ENCODE measurements at regions not wholly inside any gene's neighbourhood (a gene's known extent, or its start where the extent isn't known, plus 50 kb on each side); places are given as distances from the start of the nearest gene placed in this dataset.

DNA sequence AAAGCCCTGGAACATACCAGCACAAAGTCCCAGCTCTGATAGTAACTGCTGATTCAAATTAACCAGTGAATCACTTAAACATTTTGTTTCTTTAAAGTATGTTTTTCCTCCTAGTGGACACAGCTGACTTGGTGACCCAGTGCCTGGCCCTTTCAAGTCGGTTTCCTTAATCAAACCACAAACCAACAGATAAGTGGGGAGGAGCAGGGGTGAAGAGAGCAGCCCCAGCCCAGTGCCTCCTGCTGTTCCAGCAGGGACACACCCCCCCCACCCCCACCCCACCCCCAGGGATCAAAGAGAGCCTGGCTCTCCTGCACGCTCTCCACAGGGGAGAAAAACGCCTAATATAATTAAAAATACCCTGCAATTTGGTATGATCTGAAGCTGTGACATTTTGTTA, 55.4 kb upstream of the TBXT start:
- Histone ChIP-seq H3K36me3 (ENCODE audit: insufficient read depth, low read length) (no peaks in the 10 kb centered on the region), H3K27ac (ENCODE audit: low read depth, low read length, poor library complexity, severe bottlenecking) (no peak overlapping the region), H3K9ac (ENCODE audit: low read length) (no peak overlapping the region), H4K20me1 (ENCODE audit: insufficient read depth, low read length) (no peaks in the 10 kb centered on the region), H3K9me3 (ENCODE audit: low read length) (no peaks in the 10 kb centered on the region), H3K9me2 (ENCODE audit: low read depth, low read length) (no peaks in the 10 kb centered on the region), H3K4me2 (ENCODE audit: low read length) (no peak overlapping the region), H2AFZ (ENCODE audit: low read length) (no peak overlapping the region), H3K4me1 (ENCODE audit: insufficient read depth, low read length, severe bottlenecking) (peaks cover 5% of the 10 kb centered on the region), H3K27me3 (ENCODE audit: insufficient read depth, low read length) (peaks cover 4% of the 10 kb centered on the region; the same call in 1 of the 2 replicates), H3F3A (ENCODE audit: insufficient read depth, low read length) (no peaks in the 10 kb centered on the region), H3K4me3 (ENCODE audit: low read depth, low read length, poor library complexity, severe bottlenecking) (no peak overlapping the region), H3K79me2 (ENCODE audit: insufficient read depth, low read length) (no peaks in the 10 kb centered on the region)
- no peak for TF ChIP-seq CTCF (IDR thresholded peaks at IDR 0.05; ENCODE audit: low read length)
- no peak for TF ChIP-seq EZH2 (IDR thresholded peaks at IDR 0.05; ENCODE audit: borderline replicate concordance, low read length)

- no peak overlapping the region for H3K9ac ChIP-seq (ENCODE audit: low read length)
- H3K9me2 ChIP-seq (ENCODE audit: low read depth, low read length), result no peaks in the 10 kb centered on the region
- peaks cover 5% of the 10 kb centered on the region for H3K4me1 ChIP-seq (ENCODE audit: insufficient read depth, low read length, severe bottlenecking)
- H3K27me3 ChIP-seq (ENCODE audit: insufficient read depth, low read length), result peaks cover 4% of the 10 kb centered on the region; the same call in 1 of the 2 replicates
- no peaks in the 10 kb centered on the region for H3K9me3 ChIP-seq (ENCODE audit: low read length)
- no peak overlapping the region for H2AFZ ChIP-seq (ENCODE audit: low read length)
- no peaks in the 10 kb centered on the region for H3K36me3 ChIP-seq (ENCODE audit: insufficient read depth, low read length)
- H3K4me2 ChIP-seq (ENCODE audit: low read length), result no peak overlapping the region
- no peak overlapping the region for H3K4me3 ChIP-seq (ENCODE audit: low read depth, low read length, poor library complexity, severe bottlenecking)
- no peaks in the 10 kb centered on the region for H3K79me2 ChIP-seq (ENCODE audit: insufficient read depth, low read length)
- H3K27ac ChIP-seq (ENCODE audit: low read depth, low read length, poor library complexity, severe bottlenecking), result no peak overlapping the region
- TF ChIP-seq CTCF (IDR thresholded peaks at IDR 0.05; ENCODE audit: low read length) (no peak), EZH2 (IDR thresholded peaks at IDR 0.05; ENCODE audit: borderline replicate concordance, low read length) (no peak)
- H4K20me1 ChIP-seq (ENCODE audit: insufficient read depth, low read length), result no peaks in the 10 kb centered on the region
- no peaks in the 10 kb centered on the region for H3F3A ChIP-seq (ENCODE audit: insufficient read depth, low read length)
These were observed 55.0 kb upstream of the TBXT start for GRCh38 chr6:166222631-166223030.

DNA sequence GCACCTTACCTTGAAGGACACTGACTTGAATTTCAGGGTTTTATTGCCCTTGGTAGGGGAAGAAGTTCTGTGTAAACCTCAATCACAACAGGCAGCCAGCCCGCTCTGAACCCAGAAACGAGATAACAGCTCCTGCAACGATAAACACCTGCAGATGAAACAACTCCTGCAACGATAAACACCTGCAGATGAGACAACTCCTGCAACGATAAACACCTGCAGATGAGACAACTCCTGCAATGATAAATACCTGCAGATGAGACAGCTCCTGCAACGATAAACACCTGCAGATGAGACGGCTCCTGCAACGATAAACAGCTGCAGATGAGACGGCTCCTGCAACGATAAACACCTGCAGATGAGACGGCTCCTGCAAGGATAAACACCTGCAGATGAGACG, 54.0 kb upstream of the TBXT start:
- H3K36me3 ChIP-seq (ENCODE audit: insufficient read depth, low read length), result no peaks in the 10 kb centered on the region
- H3K9me2 ChIP-seq (ENCODE audit: low read depth, low read length), result no peaks in the 10 kb centered on the region
- no peak overlapping the region for H3K9ac ChIP-seq (ENCODE audit: low read length)
- no peaks in the 10 kb centered on the region for H3K9me3 ChIP-seq (ENCODE audit: low read length)
- no peaks in the 10 kb centered on the region for H3F3A ChIP-seq (ENCODE audit: insufficient read depth, low read length)
- H3K4me3 ChIP-seq (ENCODE audit: low read depth, low read length, poor library complexity, severe bottlenecking), result no peak overlapping the region
- H3K79me2 ChIP-seq (ENCODE audit: insufficient read depth, low read length), result no peaks in the 10 kb centered on the region
- no peak for TF ChIP-seq CTCF (IDR thresholded peaks at IDR 0.05; ENCODE audit: low read length)
- peaks cover 5% of the 10 kb centered on the region for H3K4me1 ChIP-seq (ENCODE audit: insufficient read depth, low read length, severe bottlenecking)
- peak overlapping the region; percentile 42 for H3K27ac ChIP-seq (ENCODE audit: low read depth, low read length, poor library complexity, severe bottlenecking)
- no peaks in the 10 kb centered on the region for H4K20me1 ChIP-seq (ENCODE audit: insufficient read depth, low read length)
- no peak overlapping the region for H3K4me2 ChIP-seq (ENCODE audit: low read length)
- peaks cover 4% of the 10 kb centered on the region; the same call in 1 of the 2 replicates for H3K27me3 ChIP-seq (ENCODE audit: insufficient read depth, low read length)
- H2AFZ ChIP-seq (ENCODE audit: low read length), result no peak overlapping the region

Data from OCI-LY1 (cell line).